Pulmonary artery endothelial cell (primary cell): ENCODE measurements at regions not wholly inside any gene's neighbourhood (a gene's known extent, or its start where the extent isn't known, plus 50 kb on each side); places are given as distances from the start of the nearest gene placed in this dataset.
"Not testable (repeated sequence)": the region's sequence is repeated elsewhere in the genome, so short reads cannot be mapped to it uniquely, and the experiment has no call there.

ENCODE experiments used
- DNase-seq: peaks from one replicate; pipeline ENCODE4 v3.0.0-alpha.2; 2011; ENCODE audit warnings: low read depth, low spot score

- DNase-seq = no peak
Measured at GRCh38 chr3:38966811-38967692, 84.7 kb downstream of the SCN11A start.

GRCh38 chr3:38964646-38965045 lies 87.1 kb downstream of the SCN11A start:
- DNase-seq = no peak

- DNase-seq = no peak
Measured at GRCh38 chr3:38964204-38964603, 87.5 kb downstream of the SCN11A start.

GRCh38 chr3:38960953-38961622 lies 90.7 kb downstream of the SCN11A start:
- no peak for DNase-seq

- no peak for DNase-seq
Measured at GRCh38 chr3:38960042-38960622, 91.6 kb downstream of the SCN11A start.

GRCh38 chr3:38958026-38958720 lies 93.6 kb downstream of the SCN11A start:
- DNase-seq = no peak

GRCh38 chr3:38957296-38957695 lies 94.4 kb downstream of the SCN11A start:
- DNase-seq = no peak

- no peak for DNase-seq
Measured at GRCh38 chr3:38952721-38953120, 99.0 kb downstream of the SCN11A start.

GRCh38 chr3:38951167-38951566 lies 100.6 kb downstream of the SCN11A start:
- not testable (repeated sequence) for DNase-seq

- DNase-seq = no peak
Measured at GRCh38 chr3:38950581-38950980, 101.2 kb downstream of the SCN11A start.

- DNase-seq = no peak
Measured at GRCh38 chr3:38949994-38950393, 101.8 kb downstream of the SCN11A start.

- DNase-seq = no peak
Measured at GRCh38 chr3:38940394-38940793, 111.3 kb downstream of the SCN11A start.

GRCh38 chr3:38925351-38925750 lies 109.3 kb upstream of the SCN10A start:
- no peak for DNase-seq

- no peak for DNase-seq
Measured at GRCh38 chr3:38916706-38917105, 100.7 kb upstream of the SCN10A start.

GRCh38 chr3:38907426-38907825 lies 91.4 kb upstream of the SCN10A start:
- DNase-seq = no peak

GRCh38 chr3:38890426-38890825 lies 74.4 kb upstream of the SCN10A start:
- DNase-seq = no peak

GRCh38 chr3:38878646-38879045 lies 62.6 kb upstream of the SCN10A start:
- DNase-seq = no peak
